Activated naive CD4-positive, alpha-beta T cell treated with anti-CD3 and anti-CD28 coated beads, Interleukin-2, amount 50 U/mL, for 16 hours (primary cell): ENCODE measurements at regions not wholly inside any gene's neighbourhood (a gene's known extent, or its start where the extent isn't known, plus 50 kb on each side); places are given as distances from the start of the nearest gene placed in this dataset.
"Not testable (repeated sequence)": the region's sequence is repeated elsewhere in the genome, so short reads cannot be mapped to it uniquely, and the experiment has no call there.

ENCODE experiments used
- DNase-seq: peaks from one replicate; pipeline ENCODE4 v3.0.0-alpha.2; 2020

DNA sequence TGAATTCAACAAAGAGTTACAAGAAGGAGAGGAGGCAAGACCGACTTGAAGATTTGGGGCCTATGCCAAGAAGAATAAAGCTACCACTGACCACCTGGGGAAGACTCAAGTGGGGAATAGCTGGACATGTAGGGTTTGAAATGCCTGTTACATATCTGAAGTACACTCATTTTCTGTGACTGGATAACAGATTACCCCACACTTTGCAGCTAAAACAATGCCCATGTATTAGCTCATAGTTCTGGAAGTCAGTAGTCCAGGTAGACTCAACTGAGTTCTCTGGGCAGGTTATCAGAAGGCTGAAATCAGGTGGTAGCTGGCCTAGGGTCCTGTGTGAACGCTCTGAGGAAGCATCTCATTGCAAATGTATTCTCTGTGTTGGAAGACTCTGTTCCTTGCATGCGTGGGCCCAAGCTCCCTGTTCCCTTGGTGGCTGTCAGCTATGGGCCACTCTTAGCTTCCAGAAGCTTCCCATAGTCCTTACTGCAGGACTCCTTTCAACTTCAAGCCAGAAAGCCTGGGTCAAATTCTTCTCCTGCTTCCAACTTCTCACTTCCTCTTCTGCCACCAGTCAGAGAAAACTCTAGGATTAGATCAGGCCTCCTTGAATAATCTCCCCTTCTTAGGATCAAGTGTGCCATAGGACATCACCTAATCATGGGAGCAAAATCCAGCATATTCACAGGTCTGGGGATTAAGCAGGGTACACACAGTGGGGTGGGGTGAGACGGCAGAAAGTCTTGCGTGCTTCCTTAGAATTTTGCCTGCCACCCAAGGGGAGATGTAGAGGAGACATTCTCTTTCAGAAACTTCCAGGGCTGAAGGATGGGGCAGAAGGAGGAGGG is 187.8 kb downstream of the SHQ1 start:
- DNase-seq, result no peak

DNA sequence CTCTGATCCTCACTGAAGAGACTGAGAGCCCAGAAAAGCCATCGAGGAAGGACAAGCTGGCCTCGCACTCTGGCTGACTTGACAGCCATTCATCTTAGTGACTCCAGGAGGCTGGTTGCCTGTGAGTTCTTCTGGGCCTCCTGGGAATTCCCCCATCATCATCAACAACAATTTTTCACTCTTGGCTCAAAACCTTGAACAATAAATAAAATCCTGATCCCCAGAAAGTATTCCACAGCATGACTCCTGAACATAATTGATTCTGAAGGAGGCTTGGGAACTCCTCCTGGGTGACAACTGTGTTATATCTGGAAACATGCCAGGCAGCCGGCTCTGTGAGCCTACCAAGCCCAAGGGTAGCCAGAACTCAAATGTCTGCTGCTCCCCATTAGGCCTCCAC is 188.6 kb downstream of the SHQ1 start:
- DNase-seq, result no peak

GRCh38 chr3:72659188-72659587 is 189.1 kb downstream of the SHQ1 start:
- no peak for DNase-seq

DNA sequence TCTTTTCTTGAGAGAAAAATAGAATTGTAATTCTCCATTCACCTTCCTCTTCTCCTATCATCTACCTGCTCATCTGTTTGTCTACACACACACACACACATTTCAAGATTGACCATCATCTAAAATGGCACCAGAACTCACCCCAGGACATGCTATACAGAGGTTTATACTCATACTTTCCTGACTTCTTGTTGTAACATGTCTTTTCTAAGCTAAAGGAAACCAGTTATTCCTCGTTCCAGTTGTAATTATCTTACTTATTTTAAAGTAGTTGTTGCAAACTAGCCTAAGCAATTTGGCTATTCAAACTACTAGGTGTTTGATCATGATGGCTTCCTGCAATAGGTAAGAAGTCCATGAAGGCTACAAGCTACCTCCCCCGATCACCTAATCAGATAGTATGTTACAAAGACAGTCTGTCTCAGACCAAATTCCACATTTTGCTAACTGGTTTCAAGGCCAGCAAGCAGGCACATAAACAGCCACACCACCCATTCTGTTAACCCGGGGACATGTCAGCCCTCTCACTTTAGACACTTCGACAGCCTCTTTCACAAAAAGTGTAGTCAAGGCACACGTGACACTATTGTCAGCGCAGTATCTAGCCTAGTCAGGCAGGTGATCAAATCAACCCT is 189.7 kb downstream of the SHQ1 start:
- no peak for DNase-seq

- DNase-seq, result peak; percentile 44
Measured at GRCh38 chr3:72657666-72658065, 190.6 kb downstream of the SHQ1 start.

- no peak for DNase-seq
Measured at GRCh38 chr3:72655723-72656122, 192.5 kb downstream of the SHQ1 start.

DNA sequence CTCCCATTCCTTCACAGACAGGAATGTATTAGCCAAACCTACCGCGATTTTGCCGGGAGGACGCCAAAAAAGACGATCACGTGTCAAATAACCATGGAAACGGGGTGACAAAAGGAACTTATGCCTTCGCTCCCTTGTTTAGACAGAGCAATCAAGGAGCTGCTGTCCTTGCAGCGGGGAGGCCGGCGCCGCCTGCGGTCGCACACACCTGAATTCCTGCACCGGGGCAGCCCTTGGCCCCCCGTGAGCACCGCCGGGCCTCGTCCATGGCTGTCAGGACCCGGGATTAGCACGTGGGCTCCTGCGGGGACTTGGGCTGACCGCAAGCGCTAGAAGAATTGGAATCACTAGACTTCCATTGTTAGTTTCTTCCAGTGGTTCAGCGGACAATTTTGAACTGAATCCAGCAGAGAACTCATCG is 193.1 kb downstream of the SHQ1 start:
- DNase-seq, result no peak

DNA sequence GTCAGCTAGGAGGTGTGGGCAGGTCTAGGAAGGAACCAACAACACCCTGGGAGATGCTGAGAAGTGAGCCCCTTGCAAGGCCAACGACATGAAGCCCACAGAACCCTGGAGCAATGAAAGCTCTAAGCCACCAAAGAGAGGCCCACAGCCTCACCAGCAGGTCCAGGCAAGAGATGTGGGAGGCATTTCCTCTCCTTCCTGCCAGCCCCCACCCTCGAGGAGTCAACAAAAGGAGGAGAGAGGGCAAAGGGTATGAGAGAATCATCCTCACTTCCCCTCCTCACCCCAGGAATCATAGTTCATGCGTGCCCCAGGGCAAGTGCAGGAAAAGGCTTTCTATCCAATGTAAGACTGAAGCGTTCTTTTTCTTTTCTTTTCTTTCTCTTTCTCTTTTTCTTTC is 195.8 kb downstream of the SHQ1 start:
- DNase-seq, result no peak

DNA sequence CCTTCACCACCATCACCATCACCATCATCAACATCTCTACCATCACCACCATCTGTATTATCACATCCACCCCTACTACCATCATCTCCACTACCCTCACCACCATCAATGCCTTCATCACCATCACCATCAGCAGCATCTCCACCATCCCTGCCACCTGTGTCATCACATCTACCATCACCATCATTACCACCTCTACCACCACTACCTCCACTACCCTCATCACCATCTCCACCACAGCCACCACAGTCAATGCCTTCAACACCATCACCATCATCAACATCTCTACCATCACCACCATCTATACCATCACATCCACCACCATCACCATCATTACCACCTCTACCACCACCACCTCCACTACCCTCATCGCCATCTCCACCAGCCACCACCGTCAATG is 196.7 kb downstream of the SHQ1 start:
- no peak for DNase-seq

DNA sequence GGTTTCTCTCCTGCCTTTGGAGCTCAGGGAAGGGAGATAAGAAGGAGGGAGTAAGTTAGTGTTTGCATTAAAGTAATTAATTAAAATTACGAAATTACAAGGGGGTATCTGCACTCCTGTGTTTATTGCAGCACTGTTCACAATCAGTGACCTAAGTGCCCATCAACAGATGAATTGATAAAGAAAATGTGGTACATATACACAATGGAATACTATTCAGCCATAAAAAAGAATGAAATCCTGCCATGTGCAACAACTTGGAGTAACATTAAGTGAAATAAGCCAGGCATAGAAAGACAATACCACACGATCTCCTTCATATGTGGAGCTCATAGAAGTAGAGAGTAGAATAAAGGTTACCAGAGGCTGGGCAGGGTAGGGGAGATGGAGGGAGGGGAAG is 202.0 kb downstream of the SHQ1 start:
- DNase-seq, result no peak

GRCh38 chr3:72643635-72644034 is 204.6 kb downstream of the SHQ1 start:
- DNase-seq, result not testable (repeated sequence)

- DNase-seq, result no peak
Measured at GRCh38 chr3:72641684-72642083, 206.6 kb downstream of the SHQ1 start.

- DNase-seq, result no peak
Measured at GRCh38 chr3:72641072-72641471, 207.2 kb downstream of the SHQ1 start.

GRCh38 chr3:72636969-72637597 is 211.2 kb downstream of the SHQ1 start:
- no peak for DNase-seq

DNA sequence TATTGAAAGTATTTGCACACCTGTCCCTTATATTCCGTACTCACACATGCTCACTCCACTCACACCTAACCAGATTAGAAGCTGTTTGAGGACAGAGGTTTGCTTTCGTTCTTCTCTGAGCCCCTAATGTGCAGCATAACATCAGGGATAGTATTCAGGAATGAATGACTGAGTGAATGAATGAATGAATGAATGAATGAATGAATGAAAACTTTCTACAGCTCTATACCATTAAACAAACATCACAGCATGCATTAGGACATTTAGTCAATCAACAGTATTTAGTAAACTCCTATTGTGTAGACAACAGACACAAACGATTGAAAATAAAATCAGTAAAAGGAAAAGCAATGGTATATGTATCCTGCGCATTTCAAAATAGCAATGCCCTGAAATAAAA is 212.7 kb downstream of the SHQ1 start:
- DNase-seq, result no peak

DNA sequence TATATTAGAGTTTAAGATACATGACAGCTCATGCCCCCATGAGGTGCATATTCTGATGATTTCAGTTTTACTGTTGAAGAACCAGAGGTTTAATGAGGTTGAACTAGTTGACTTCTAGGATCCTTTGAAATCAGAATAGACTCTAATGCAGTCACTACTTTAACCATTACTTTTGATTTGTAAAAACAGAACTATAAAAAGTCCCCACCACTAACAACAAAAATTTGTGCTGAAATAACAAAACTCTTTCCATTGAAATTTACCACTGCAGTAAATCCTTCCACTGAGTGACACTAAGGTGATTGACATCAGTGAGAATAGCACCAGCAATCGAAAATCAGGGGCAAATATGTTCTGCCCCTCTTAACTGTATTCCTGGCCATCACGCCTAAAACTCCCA is 214.1 kb downstream of the SHQ1 start:
- no peak for DNase-seq

- DNase-seq, result no peak
Measured at GRCh38 chr3:72633534-72633933, 214.7 kb downstream of the SHQ1 start.

- no peak for DNase-seq
Measured at GRCh38 chr3:72633121-72633520, 215.1 kb downstream of the SHQ1 start.

- no peak for DNase-seq
Measured at GRCh38 chr3:72632129-72632528, 216.1 kb downstream of the SHQ1 start.

DNA sequence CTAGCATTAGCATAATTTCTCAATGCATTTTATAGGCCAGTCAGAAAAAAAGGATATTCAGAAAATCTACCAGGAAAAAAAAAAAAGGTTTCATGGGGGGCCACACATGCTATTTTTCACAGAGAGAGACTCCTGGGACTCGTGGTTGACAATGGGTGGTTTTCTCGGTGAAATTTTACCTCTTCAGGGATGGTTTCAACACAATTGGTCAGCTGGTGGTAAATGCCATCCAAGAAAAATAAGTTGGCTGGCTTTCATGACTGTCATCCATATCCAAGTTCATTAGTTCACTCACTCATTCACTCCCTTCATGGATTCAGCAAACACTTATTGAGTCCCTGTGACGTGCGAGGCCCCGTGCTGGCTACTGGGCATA is 217.3 kb downstream of the SHQ1 start:
- DNase-seq, result no peak

- no peak for DNase-seq
Measured at GRCh38 chr3:72630327-72630968, 217.8 kb downstream of the SHQ1 start.

DNA sequence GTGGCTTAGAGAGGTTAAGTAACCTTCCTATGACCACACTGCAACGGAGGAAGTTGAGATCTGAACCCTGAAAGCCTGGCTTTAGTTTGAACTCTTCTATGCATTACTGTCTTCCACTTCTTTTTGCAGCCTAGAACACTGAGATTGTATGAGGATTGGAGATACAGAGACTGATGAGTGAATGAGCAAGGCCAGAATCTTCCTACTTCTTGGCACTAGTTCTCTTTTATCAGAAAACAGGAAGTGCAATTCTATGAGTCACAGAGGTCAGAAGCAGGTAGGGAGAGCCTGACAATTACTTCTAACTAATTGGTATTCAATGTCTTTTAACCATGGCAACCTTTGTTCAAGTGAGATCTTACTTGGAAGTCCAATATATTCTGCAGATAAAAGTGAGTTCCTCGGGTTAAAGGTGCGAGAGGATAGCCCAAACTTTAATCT is 219.0 kb downstream of the SHQ1 start:
- no peak for DNase-seq

GRCh38 chr3:72628065-72628464 is 220.2 kb downstream of the SHQ1 start:
- no peak for DNase-seq

GRCh38 chr3:72627271-72627670 is 221.0 kb downstream of the SHQ1 start:
- DNase-seq, result no peak
